NCI-H2196 treated with DMSO at 0.1 percent for 48 hours (cell line): ENCODE measurements at regions not wholly inside any gene's neighbourhood (a gene's known extent, or its start where the extent isn't known, plus 50 kb on each side); places are given as distances from the start of the nearest gene placed in this dataset.

Experiments
- DNase-seq: peaks from one replicate; lab custom pipeline; 2025; ENCODE audit not compliant: unreplicated experiment; lab: John Stamatoyannopoulos, UW

- no peak for DNase-seq
Observed at GRCh38 chr5:103498800-103499551, 63.6 kb downstream of the NUDT12 start.

- DNase-seq: no peak
Observed at GRCh38 chr5:103498211-103498610, 64.4 kb downstream of the NUDT12 start.

DNA sequence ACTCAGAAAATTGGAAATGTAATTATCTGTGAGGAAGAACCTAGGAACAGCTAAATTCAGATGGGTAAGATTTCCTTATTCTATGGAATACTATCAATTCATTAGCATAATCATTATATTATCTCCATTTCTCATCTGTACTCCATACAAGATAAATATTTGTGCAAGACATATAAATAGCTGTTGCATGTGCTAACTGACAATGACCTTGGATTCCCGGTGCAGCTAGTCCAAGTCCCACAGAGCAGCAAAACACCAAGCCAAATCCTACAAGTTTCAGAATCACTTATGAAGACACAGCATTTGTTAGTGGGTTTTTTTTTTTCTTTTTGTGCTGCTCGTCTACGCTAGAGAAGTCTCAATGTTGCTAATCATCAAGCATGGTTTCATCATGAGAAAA lies 64.8 kb downstream of the NUDT12 start:
- no peak for DNase-seq

DNA sequence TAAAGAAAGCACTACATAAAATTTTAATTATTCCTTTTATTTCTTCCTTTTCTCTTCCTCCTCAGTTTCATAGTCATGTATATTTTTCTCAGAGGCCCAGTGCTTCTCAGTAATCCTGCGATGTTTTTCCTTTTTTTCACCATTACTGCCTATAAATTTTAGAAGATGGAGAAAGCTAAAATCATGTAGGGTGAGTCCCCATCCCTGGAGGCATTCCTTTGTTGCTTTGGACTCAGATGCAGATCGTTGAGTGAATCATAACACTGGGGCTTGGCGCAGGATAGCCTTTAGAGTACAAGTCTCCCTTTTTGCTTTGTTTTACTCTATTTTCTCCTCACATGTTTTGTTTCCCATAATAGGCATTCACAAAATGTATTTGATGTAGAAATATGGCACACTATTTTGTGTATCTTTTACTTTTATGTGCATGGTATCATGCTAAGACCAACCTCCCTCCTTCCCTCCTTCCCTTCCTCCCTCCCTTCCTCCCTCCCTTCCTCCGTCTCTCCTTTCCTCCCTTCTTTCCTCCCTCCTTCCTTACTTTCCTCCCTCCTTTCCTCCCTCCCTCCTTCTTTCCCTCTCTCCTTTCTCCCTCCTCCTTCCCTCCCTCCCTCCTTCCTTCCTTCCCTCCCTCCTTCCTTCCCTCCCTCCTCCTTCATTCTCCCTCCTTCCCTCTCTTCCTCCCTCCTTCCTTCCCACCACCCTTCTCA lies 72.4 kb downstream of the NUDT12 start:
- DNase-seq: no peak

DNA sequence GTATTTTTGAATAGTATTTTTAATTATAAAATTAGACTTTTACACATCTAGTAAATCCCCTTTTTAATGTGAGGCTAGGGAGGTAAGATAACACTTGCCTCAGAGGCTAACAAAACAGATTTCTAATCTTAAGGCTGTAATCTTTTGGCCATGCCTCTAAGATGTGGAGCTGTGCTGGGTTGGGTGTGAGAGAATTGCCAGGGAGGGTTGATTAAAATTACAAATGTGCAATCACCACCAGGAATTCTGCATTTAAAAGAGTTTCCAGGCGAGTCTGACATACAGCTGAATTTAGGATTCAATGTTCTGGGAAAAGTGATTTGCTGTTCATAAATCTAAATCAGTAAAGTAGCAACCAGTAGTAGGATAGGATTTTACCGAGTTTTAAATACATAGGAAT lies 73.3 kb downstream of the NUDT12 start:
- no peak for DNase-seq

- DNase-seq: no peak
Observed at GRCh38 chr5:103487822-103488493, 74.6 kb downstream of the NUDT12 start.

DNA sequence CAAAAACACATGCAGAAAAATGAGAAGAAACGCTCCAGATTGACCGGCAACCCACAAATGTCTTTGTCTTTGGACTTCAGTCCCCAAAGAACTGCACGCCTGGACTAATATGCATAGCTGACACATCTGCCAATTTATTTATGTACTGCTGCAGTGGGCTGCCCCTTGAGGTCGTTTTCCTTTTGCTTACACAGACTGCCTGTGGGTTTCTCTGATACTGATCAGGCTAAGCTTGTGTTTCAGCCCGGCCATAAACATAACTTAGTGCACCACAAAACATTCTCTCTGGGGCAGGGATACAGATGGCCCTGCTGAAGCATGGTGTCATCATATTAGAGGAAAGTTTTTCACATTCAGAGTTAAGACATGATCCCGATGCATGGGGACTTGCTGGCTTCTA lies 75.4 kb downstream of the NUDT12 start:
- no peak for DNase-seq

DNA sequence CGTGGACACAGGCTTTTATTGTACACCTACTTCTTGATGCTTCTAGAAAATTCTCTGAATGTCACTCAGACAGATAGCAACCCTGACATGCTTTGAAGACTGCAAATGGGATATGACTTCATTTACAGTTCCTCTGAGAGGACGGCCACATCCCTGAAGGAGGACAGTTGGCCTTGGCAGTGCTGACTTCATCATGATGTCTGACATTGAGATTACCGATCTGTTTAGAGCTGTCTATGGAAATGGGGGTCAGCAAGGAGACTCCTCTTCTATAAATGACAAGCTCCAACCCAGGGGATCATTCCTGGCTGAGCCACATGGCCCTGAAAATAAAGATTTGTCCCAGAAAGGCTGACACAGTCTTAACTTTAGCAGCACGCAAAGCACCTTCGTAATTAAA lies 75.8 kb downstream of the NUDT12 start:
- DNase-seq: no peak

DNA sequence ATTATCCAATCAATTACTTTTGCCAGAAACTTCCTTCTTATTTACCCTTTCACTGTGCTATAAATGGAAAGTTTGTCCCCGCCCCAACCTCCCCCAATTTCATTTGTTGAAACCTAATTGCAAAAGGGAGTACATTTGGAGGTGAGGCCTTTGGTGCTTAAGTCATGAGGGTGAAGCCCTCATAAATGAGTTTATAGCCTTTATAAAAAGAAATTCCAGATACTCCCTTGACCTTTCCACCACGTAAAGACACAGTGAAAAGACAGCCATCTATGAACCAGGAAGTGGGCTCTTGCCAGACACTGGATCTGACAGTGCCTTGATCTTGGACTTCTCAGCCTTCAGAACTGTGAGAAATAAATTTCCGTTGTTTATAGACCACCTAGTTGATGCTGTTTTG lies 82.3 kb downstream of the NUDT12 start:
- DNase-seq: no peak

DNA sequence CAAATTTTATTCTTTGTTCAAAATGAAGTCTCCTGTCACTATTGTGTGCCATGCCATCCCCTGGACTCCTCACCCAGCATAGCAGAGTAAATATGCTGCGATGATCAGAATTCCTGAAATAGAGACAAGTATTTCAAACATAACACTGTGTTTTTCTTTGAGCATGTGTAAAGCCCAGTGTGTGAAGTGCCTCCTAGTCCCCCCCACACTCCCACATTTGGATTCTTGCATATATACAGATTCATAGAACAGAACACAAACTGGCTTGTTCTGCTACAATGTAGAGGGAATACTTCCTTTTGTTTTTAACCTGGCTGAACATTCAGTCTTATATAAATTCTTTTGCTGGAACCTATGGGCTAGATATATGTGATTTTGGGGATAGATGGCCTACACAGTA lies 84.9 kb downstream of the NUDT12 start:
- DNase-seq: no peak

GRCh38 chr5:103476811-103477210 lies 85.8 kb downstream of the NUDT12 start:
- DNase-seq: no peak

DNA sequence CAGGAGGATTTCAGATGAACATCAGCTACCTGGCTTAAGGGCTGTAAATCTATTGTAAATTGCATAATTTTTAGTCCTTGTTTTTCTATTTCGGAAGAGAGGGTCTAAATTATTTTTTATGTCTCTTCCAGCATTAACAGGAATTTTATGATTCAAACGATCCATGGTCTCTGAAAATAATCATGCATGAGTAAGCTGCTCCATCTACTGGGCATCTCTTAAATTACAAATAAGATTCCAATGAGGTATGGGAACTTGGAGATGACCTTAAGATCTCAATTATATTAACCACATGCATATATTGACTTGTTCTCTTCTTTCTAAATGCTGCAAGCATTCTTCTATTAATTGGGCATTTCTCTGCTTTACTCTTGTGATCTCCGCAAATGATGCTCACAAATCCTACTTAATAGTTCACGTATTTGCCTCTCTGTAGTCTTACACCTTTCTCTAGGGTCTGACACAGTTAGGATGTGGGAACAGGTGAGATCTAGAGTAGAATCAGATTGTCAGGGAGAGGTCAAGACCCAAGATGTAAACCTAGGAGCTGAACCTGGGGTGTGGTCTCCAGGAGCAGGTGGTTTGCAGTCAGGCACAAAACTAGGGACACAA lies 86.9 kb downstream of the NUDT12 start:
- DNase-seq: peak; percentile 11

- DNase-seq: no peak
Observed at GRCh38 chr5:103474677-103475076, 87.9 kb downstream of the NUDT12 start.

GRCh38 chr5:103473725-103474124 lies 88.9 kb downstream of the NUDT12 start:
- DNase-seq: no peak

DNA sequence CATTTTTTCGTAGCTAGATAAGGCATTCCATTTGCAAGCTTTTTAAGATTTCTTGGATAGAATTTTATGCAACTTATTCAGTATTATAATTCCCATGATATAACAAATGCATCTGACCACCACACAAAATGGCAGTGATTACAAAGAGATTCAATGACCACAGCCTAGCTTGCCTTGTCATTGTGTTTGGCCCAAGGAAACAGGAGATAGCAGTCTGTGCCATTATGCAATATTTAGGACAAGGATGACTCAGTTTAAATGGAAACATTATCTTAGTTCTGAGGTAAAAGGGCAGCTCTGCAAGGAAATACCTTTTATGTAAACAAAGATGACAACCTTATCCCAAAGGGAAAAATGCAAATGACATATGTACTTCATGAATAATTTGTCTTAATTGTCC lies 89.8 kb downstream of the NUDT12 start:
- DNase-seq: no peak

GRCh38 chr5:103472265-103472664 lies 90.3 kb downstream of the NUDT12 start:
- no peak for DNase-seq

- DNase-seq: no peak
Observed at GRCh38 chr5:103469288-103470040, 93.1 kb downstream of the NUDT12 start.

GRCh38 chr5:103467831-103468230 lies 94.8 kb downstream of the NUDT12 start:
- DNase-seq: no peak

- DNase-seq: no peak
Observed at GRCh38 chr5:103466495-103466894, 96.1 kb downstream of the NUDT12 start.

DNA sequence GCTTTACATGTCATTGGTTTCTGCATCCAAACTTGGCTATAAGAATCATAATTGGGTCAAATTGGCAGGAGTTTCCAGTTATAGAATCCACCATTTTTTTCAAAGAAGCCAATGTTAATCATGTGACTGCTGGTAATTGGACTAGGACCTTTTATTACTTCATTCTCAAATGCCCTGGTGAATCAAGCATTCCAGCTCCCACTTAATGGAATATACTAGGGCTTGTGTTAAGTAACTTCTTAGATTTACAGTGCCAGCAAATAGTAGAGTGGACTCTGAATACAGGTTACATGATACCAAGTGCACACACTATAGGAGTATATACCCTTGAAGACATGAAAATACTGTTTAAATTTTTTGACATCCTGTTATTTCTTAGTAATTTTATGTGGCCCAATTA lies 96.7 kb downstream of the NUDT12 start:
- DNase-seq: no peak
